Smooth muscle cell (in vitro differentiated cells): ENCODE measurements at regions not wholly inside any gene's neighbourhood (a gene's known extent, or its start where the extent isn't known, plus 50 kb on each side); places are given as distances from the start of the nearest gene placed in this dataset.

Source experiments
- DNase-seq: peaks from one replicate; lab custom pipeline; 2025; ENCODE audit not compliant: unreplicated experiment; lab: John Stamatoyannopoulos, UW
- H2AFZ ChIP-seq: fragments of 200-600 bp; sonication (generic); 2 replicates; pipeline ENCODE4 v1.6.0; 2016; ENCODE audit warnings: antibody characterized with exemption, low read depth, mild to moderate bottlenecking
- H3F3A ChIP-seq: fragments of 200-600 bp; sonication (generic); 2 replicates; pipeline ENCODE4 v1.6.0; 2017; ENCODE audit warnings: antibody characterized with exemption, low read depth
- H3K27ac ChIP-seq: fragments of 200-600 bp; sonication (generic); 2 replicates; pipeline ENCODE4 v1.5.1; 2016; ENCODE audit warnings: low read depth, mild to moderate bottlenecking
- H3K27me3 ChIP-seq: fragments of 200-600 bp; sonication (generic); 2 replicates; pipeline ENCODE4 v1.6.1; 2016; ENCODE audit warnings: low read depth, mild to moderate bottlenecking
- H3K36me3 ChIP-seq: fragments of 200-600 bp; sonication (generic); 2 replicates; pipeline ENCODE4 v1.5.1; 2016; ENCODE audit warnings: low read depth
- H3K4me1 ChIP-seq: fragments of 200-600 bp; sonication (generic); 2 replicates; pipeline ENCODE4 v1.5.1; 2016; ENCODE audit warnings: low read depth
- H3K4me2 ChIP-seq: fragments of 200-600 bp; sonication (generic); 2 replicates; pipeline ENCODE4 v1.6.0; 2016; ENCODE audit warnings: mild to moderate bottlenecking
- H3K4me3 ChIP-seq: fragments of 200-600 bp; sonication (generic); 2 replicates; pipeline ENCODE4 v1.5.1; 2016; ENCODE audit warnings: mild to moderate bottlenecking
- H3K79me2 ChIP-seq: fragments of 200-600 bp; sonication (generic); 2 replicates; pipeline ENCODE4 v1.6.0; 2016; ENCODE audit warnings: low read depth, mild to moderate bottlenecking
- H3K9ac ChIP-seq: fragments of 200-600 bp; sonication (generic); 2 replicates; pipeline ENCODE4 v1.6.0; 2016; ENCODE audit warnings: low read depth
- H3K9me3 ChIP-seq: fragments of 200-600 bp; sonication (generic); replicated peaks from 2 replicates; pipeline ENCODE4 v1.5.1; 2016; ENCODE audit warnings: low read depth
- H4K20me1 ChIP-seq: fragments of 200-600 bp; sonication (generic); 2 replicates; pipeline ENCODE4 v1.6.0; 2016; ENCODE audit warnings: low read depth
- WGBS: methylation state at CpG from one replicate; pipeline ENCODE4 v1.1.7; 2016; ENCODE audit warnings: low lambda C conversion rate; 5-methylcytosine and 5-hydroxymethylcytosine counted together
- TF ChIP-seq, protein P1 (sequence below): fragments of 200-600 bp; sonication (generic); IDR thresholded peaks from 2 replicates; pipeline ENCODE4 v1.5.1; 2017; ENCODE audit warnings: borderline replicate concordance, mild to moderate bottlenecking, antibody characterized with exemption; ENCODE audit not compliant: insufficient read depth, poor library complexity, severe bottlenecking

DNA sequence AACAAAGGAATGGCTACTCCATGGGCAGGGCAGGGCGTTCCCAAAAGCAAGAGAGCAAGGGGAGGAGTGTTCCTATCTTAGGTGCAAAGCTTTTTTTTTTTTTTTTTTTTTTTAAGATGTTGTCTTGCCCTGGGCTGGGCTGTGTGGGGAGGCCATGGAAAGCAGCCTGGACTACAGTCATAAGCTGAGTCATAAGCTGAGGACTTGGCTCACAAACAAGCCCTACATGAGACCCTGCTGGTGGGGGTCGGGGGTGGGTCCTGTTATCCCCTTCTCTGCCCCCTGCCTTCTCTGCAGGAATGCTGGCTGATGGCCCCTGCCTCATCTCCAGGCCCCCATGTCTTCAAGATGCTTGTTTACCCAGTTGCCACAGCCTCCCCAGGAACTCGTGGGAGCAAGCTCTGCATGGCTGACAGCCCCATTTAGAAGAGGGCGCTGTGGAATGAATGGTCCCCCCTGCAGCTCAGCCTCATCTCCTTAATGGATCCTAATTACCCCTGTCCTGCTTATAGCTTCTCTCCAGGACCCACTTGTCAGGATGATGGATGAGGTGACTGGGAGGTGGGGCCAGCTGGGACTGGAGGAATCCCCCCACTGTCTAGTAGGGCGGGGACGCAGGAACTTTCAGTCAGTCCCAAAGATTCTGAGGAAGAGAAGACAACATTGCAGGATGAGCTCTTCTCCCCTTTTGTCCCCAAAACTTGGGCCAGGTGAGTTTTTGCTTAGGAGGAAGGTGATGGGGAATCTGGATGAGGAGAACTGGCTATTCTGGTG, 340.8 kb upstream of the PODXL start:
- Histone ChIP-seq H3K27ac (peak overlapping the region; percentile 93), H3K4me2 (peak overlapping the region; percentile 50), H3K4me3 (no peak overlapping the region), H3K36me3 (no peaks in the 10 kb centered on the region), H3K27me3 (no peaks in the 10 kb centered on the region), H3K9ac (peak overlapping the region; percentile 69), H3K9me3 (no peaks in the 10 kb centered on the region), H3K4me1 (peaks cover 25% of the 10 kb centered on the region), H2AFZ (peak overlapping the region; percentile 86), H3K79me2 (no peaks in the 10 kb centered on the region), H4K20me1 (no peaks in the 10 kb centered on the region), H3F3A (no peaks in the 10 kb centered on the region)
- no peak for DNase-seq
- TF ChIP-seq, protein P1, sequence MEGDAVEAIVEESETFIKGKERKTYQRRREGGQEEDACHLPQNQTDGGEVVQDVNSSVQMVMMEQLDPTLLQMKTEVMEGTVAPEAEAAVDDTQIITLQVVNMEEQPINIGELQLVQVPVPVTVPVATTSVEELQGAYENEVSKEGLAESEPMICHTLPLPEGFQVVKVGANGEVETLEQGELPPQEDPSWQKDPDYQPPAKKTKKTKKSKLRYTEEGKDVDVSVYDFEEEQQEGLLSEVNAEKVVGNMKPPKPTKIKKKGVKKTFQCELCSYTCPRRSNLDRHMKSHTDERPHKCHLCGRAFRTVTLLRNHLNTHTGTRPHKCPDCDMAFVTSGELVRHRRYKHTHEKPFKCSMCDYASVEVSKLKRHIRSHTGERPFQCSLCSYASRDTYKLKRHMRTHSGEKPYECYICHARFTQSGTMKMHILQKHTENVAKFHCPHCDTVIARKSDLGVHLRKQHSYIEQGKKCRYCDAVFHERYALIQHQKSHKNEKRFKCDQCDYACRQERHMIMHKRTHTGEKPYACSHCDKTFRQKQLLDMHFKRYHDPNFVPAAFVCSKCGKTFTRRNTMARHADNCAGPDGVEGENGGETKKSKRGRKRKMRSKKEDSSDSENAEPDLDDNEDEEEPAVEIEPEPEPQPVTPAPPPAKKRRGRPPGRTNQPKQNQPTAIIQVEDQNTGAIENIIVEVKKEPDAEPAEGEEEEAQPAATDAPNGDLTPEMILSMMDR, result no peak
- 22% methylated on average over 6 of the region's 6 CpGs for WGBS

- H4K20me1 ChIP-seq, result no peaks in the 10 kb centered on the region
- H3K79me2 ChIP-seq, result no peaks in the 10 kb centered on the region
- H3F3A ChIP-seq, result no peaks in the 10 kb centered on the region
- H3K9me3 ChIP-seq, result no peaks in the 10 kb centered on the region
- H3K4me2 ChIP-seq, result peak overlapping the region; percentile 50
- TF ChIP-seq, protein P1, result no peak
- no peaks in the 10 kb centered on the region for H3K27me3 ChIP-seq
- 23% methylated on average over 7 of the region's 7 CpGs for WGBS
- H3K4me1 ChIP-seq, result peaks cover 25% of the 10 kb centered on the region
- peak overlapping the region; percentile 93 for H3K27ac ChIP-seq
- no peak for DNase-seq
- H3K4me3 ChIP-seq, result no peak overlapping the region
- H3K36me3 ChIP-seq, result no peaks in the 10 kb centered on the region
- peak overlapping the region; percentile 86 for H2AFZ ChIP-seq
- peak overlapping the region; percentile 69 for H3K9ac ChIP-seq
Observed at GRCh38 chr7:131896165-131896863, 339.9 kb upstream of the PODXL start.

DNA sequence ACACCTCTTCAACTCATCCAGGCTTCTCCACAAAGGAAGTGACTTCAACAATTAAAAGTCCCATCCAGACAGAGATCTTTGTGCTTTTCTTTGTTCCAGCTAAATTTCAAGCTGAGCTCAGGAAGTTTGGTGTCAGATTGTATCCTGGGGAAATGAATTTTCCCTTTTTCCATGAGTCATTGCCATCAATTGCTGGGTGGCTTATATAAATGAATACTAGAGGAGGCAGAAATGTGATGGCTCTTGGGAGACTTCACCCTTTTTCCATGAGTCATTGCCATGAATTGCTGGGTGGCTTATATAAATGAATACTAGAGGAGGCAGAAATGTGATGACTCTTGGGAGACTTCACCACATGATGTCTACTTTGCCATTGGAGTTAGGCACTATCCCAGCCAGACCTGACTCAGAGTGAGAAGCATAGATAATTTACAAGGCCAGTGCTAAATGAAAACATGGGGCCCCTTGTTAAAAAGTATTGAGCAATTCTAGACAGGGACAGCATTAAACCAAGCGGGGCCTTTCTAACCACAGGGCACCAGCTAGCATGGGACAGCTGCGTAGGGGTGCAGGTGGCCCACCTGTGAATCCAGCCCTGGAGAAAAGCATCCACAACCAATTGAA, 339.2 kb upstream of the PODXL start:
- H3K9me3 ChIP-seq, result no peaks in the 10 kb centered on the region
- H3K27ac ChIP-seq, result peak overlapping the region; percentile 93
- no peak for DNase-seq
- no peak overlapping the region for H2AFZ ChIP-seq
- H4K20me1 ChIP-seq, result no peaks in the 10 kb centered on the region
- H3K27me3 ChIP-seq, result no peaks in the 10 kb centered on the region
- no peaks in the 10 kb centered on the region for H3K79me2 ChIP-seq
- WGBS, result 10% methylated on average over 2 of the region's 2 CpGs
- H3K4me1 ChIP-seq, result peaks cover 25% of the 10 kb centered on the region
- TF ChIP-seq, protein P1, result no peak
- peak overlapping the region; percentile 69 for H3K9ac ChIP-seq
- H3K4me2 ChIP-seq, result peak overlapping the region; percentile 50
- H3K4me3 ChIP-seq, result no peak overlapping the region
- no peaks in the 10 kb centered on the region for H3K36me3 ChIP-seq
- H3F3A ChIP-seq, result no peaks in the 10 kb centered on the region
